ENCODE measurements at regions not wholly inside any gene's neighbourhood (a gene's known extent, or its start where the extent isn't known, plus 50 kb on each side); places are given as distances from the start of the nearest gene placed in this dataset.

DNA sequence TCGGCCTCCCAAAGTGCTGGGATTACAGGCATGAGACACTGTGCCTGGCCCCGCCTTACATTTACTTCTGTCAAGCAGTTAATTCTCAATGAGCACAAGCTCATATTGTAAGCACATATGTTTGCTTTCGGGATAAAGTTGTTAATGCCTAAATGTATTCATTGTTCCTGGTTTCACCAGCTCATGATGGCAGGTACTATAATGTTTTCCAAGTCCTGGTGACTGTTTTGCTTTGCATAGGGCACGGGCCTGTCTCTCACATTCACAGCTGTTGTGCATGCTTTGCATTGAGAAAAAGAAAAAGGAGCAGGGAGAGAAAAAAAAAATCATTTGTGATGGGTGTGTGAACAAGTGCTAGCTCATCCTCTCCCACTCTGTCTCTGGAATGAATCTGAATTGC is 661.2 kb upstream of the TENM3 start:
- DNase-seq = no peak

DNA sequence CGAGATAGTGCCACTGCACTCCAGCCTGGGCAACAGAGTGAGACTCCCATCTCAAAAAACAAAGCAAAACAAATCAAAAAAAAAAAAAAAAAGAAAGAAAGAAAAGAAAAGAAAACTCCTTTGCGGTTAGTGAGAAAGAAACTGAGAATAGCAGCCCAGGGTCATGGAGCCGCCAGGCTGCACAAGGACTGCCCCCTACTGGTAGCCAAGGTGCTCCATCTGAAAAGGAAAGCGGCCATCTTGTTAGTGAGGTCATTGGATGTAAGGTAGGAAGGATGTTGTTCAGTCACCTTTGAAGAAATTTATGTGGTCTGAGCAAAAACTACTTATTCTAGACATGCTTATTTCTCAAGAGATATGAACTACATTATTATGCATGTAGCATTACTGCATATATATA is 660.6 kb upstream of the TENM3 start:
- DNase-seq = no peak

DNA sequence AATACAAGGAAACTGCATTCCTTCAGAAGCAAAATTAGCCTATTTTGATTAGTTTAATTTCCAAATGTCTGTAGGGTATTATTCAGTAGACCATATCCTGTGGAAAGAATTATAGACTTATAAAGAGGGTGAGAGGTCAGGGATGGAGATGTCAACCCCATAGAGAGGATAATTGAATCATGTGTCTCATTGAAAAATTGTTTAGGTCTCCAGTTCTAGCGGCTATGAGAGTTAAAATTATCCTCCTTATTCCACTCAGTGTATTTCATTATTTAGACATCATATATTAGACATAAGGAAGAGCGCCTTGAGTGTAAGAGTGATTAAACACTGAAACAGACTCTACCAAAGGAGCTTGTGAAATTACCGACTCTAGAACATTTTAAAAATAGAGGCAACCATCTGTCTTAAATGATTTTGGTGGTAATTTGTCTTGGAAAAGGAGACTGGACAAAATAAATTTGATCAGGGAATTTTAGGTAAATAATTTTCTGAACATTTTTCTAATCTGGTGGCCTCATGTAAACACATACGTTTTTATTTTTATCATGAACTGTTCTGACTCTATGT is 654.4 kb upstream of the TENM3 start:
- no peak for DNase-seq

DNA sequence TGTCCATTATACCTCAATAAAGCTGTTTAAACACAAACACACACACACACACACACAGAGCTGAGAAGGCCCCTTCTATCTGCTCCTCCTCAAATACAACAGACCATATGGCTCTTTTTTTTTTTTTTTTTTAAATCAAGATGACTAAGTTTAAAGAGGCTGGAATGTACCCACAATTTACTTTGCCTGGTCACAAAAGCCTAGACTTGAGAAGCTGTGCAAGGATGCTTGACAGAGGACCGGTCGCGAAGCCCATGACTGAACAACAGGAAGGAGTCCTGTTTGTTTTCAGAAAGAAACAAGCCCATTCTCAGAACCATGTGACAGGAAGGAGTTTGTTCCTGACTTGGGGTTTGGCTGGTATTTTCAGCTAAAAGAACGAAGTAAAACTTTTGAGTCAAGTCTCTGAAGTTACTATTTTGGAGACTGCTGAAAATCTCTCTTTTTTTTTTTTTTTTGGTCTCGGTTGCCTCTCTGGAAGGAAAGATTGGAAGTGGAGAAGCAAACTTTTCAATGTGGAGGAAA is 650.9 kb upstream of the TENM3 start:
- DNase-seq = no peak

DNA sequence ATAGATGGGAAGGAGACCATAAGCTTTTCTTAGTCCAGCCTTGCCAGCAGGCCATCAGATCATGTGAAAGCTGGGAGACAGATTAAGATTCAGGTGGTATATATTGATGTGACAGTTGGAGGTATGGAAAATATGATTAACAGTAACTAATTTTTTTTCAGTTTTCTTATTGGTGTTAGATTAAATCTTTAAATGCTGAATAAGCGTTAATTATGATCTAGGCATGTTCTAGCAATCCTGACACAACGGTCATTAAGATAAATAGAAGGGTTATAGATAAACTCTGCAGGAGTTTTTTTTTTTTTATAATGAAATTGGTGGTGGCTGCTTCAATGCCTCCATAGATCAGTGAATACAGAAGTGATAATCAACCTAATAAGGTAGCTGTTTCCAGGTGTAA is 649.5 kb upstream of the TENM3 start:
- DNase-seq = no peak

DNA sequence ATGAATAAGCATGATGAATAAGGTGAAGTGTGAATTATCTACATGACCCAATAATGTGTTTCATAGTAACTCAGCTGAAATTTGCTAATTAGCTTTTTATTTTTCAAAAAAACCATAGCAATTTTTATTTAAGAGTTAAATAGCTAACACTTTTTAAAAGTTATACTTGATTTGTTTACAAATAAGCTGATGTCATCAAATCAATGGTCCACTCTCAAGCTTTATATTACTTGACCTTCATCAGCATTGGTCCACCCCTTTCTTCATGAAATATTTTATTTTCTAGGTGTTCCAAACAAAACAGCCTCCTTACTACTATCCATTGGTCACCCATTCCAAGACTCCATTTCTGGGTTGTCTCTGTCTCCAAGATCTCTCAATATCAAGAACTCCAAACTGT is 649.0 kb upstream of the TENM3 start:
- DNase-seq = no peak

DNA sequence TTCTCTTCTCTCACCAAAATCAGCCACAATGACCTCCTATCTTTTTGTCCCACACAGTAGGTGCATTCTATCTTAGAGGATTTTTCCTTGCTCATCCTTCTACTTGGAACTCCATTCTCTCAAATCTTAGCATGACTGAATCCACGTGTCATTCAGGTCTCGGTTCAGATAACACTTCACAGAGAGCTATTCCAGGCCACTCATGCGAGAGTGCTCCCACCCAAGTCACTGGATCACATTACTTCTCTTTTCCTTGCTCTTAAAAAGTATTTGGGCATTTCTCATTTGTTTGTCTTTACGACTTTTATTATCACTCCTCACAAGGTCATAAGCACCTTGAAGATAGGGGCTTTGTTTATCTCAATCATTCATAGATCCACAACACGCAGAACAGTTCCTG is 647.5 kb upstream of the TENM3 start:
- no peak for DNase-seq

DNA sequence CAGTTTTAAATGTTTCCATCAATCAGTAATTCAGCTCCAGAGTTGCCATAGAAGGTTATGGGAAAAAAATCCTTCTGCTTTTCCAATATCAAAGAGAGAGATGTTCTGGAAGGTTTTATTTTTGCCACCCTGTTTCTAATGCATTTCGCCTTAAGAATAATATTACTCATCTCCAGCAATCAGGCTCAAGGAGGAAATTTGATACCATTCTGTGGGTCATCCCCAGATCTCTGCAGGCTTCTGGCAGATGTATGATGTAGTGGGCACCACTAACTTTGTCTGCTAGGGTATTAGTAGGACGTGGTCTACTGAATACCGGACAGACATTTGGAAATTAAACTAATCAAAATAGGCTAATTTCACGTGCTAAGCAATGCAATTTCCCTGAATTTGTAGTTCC is 645.4 kb upstream of the TENM3 start:
- no peak for DNase-seq

DNA sequence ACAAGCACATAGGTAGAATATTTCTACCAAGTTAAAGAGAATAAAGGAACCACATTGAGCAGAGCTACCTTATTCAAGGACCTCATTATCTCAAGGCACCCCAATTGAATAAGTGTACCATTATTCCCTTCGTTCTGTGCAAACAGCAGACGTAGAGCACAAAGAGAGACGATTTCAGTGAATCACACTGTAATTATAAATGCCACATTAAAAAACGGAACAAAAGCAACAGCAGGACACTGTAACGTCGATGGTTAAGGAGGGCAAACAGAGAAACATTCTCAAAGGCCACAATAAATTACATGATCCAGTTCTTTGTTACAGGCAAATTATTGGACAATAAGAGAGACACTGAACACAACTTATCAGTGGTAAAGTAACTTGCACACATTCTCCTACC is 644.1 kb upstream of the TENM3 start:
- DNase-seq = no peak

DNA sequence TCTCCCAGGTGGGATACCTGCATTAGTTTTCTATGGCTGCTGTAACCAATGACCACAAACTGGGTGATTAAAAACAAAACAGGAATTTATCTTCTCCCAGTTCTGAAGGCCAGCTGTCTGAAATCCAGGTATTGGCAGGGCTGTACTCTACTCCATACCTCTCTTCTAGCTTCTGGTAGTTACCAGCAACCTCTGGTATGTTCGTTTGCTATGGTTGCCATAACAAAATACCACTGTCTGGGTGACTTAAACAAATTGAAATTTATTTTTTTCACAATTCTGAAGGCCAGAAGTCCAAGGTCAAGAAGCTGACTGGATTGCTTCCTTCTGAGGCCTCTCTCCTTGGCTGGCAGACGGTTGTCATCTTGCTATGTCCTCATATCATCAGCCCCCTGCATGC is 642.1 kb upstream of the TENM3 start:
- DNase-seq = no peak

DNA sequence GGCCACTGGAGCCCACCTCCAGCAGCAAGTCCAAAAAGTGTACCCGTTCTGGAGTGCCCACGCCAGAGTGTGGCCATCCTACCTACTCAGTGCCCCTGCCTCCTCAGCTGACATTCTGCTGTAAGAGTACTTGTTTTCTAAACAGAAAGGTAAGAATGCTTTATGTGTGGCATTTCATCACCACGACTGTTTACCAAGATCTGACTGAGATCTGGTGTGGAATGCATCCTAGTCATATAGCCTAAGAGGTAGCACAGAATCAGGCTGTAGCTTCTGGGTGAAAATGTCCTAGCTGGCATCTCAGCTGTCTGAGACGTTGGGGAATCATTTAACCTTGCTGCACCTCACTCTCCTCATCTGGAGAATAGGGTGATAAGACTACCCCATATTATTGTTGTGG is 638.7 kb upstream of the TENM3 start:
- DNase-seq = no peak

DNA sequence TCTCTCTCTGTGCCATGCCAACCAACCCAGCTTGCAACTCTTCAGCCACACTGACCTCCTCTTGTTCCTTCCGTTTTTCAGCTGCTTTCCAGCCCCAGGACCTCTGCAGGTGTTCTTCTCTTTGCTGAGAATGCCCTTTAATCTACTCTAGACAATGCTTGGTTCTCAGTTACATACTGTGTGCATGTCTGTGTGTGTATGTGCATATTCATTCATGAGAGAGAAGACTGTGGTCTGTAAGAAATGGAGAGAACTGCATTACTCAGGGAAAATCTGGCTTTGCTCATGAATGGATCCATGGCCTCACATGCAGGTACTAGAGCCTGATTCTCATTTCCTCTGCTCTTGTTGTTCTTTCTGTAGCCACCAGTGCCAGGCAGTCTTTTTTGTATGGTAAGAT is 636.9 kb upstream of the TENM3 start:
- DNase-seq = no peak

DNA sequence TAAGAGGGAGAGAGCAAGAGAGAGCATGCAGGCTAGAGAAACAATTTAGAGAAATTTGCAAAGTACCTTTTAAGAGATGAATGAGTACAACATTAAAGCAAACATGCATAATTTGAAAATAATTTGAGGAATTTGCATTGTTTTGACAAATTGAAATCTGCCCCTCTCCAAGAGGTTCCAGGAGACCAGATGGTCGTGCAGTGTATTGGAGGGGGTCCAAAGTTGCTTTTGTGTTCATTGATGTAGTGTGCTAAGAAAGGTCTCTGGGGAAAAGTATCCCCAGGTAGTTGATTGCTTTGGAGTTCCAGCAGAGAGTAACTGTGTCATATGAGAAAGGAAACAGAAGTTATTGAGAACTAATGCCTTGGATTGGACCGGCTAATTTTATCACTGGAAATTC is 635.0 kb upstream of the TENM3 start:
- DNase-seq = no peak

DNA sequence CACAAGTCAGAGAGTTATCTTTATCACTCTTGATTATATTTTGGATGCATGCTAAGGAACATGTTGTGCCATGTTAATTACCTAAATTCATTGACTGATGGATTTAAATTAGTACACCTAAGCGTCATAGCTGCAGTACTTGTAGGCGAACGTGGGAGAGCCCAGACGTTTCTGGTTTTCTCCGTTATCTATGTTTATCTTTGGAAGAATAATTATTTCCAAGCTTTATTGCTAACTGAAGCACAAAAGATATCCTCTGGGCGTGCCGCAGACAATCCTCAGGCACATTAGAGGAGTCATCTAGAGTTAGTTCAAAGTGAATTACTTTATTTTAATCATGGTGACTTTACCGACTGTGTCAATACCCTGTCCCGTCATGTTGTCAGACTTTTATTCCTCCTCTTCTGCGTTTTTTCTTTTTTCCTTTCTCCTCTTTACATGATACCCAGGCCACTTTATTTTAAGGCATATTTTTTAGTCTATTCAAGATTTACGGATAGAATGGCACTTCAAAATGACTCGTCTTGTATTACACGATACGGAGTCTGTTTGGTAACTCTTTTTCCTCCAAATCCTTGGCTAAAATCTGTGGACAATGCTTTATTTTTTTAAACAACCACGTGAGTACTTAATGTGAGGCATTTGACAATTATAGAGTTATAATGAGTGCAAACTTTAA is 632.0 kb upstream of the TENM3 start:
- no peak for DNase-seq

DNA sequence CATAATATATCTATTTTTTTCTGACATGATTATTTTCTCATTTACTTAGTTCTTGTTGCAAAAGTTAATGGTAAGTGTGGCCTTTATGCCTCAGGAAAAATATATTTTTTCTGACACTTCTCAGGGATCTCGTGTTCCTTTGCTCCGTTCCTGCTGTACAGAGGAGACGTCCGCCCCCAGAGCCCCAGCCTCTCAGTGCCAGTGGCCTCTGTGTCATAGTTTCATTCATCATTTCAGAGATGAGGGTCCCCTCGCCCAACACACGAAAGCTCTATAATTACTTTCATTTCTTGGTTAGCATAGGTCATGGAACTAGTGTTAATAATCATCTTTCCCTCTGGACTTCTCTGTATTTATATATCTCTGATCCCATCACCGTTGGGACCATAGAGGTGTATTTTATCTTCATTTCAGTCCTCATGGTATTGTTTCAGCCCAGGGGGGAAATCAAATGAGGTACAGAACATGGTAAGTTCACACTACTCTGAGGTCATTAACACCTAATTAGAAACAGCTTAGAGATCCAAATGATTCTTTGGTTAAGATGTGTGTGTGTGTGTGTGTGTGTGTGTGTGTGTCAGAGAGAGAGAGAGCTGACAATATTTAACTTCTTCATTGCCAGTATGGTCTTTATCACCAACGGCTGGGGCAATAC is 631.1 kb upstream of the TENM3 start:
- no peak for DNase-seq

DNA sequence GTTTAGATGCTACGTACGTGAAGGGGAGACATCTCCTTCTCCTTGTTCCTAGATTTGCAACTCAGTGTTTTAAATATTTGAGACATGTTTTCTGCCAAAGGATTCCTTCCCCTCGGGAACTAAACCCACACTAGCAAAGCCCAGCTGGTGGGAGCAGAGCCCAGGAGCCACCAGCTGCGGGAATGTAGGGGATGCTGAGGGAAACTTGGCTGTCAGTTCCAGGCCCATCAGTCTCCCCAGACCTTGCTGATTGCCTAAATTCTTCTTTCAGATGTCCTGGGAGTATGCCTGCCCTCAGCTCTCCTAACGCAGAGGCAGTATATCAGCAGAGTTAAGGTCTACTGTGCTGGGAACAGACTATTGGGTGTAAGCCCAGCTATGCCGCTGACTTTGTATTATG is 630.0 kb upstream of the TENM3 start:
- DNase-seq = no peak

DNA sequence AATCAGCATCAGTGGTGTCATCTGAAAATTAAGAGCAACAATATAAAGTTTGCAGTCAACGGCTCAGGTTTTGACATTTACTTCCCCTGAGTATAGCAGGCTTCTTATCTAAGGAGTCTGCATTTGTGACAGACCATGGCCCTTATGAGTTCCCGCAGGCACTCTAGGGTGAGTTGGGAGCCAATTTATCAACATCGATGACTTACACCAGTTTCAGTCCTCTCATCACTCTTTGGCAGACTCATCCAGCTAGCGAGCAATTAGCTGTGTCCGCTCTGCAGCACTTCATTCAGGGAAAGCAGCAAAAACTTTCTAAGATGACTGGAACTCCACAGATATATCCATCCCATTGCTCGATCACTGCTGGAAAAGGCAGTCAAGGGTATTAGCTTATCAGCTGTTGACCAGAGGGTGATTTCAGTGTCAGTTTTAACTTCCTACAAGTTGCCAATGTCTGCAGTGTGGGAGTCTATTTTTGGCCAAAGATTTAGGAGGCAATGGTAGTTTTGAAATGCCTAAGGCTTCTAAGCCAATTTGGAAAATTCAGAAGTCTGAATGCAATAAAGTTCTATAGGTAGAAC is 625.1 kb upstream of the TENM3 start:
- DNase-seq = no peak

DNA sequence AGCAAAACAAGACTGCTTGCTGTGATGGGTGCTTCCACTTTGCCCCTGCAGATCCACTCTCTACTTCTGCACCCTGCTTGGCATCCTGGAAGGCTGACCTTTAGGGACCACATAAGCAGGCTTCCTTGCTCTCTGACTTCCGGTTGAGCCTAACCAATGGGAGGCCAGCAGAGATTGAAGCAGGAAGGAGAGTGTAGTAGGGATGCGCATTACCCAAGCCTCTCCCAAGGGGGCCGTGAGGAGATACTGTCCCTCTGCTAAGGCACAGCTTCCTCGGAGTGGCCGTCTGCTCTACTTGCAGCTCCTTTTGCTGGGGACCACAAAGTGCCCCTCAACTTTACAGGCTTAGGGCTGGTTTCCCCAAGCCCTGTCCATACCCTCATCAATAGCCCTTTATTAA is 624.3 kb upstream of the TENM3 start:
- DNase-seq = no peak

DNA sequence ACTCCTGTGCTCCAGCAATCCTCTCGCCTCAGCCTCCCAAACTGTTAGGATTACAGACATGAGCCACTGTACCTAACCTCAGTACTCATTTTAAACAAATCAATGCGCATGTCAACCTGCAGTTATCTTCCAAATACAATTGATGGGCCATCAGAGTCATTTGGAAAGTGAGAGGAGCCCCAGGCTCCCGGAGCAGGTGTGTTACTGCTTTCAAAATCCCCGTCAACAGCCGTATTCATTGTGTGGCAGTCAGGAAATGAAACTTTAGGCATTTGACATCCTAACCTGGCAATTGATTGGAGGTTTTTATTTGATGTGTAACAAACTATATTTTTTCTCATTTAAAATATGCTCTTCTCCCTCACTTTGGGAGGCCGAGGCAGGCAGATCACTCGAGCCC is 623.6 kb upstream of the TENM3 start:
- no peak for DNase-seq

DNA sequence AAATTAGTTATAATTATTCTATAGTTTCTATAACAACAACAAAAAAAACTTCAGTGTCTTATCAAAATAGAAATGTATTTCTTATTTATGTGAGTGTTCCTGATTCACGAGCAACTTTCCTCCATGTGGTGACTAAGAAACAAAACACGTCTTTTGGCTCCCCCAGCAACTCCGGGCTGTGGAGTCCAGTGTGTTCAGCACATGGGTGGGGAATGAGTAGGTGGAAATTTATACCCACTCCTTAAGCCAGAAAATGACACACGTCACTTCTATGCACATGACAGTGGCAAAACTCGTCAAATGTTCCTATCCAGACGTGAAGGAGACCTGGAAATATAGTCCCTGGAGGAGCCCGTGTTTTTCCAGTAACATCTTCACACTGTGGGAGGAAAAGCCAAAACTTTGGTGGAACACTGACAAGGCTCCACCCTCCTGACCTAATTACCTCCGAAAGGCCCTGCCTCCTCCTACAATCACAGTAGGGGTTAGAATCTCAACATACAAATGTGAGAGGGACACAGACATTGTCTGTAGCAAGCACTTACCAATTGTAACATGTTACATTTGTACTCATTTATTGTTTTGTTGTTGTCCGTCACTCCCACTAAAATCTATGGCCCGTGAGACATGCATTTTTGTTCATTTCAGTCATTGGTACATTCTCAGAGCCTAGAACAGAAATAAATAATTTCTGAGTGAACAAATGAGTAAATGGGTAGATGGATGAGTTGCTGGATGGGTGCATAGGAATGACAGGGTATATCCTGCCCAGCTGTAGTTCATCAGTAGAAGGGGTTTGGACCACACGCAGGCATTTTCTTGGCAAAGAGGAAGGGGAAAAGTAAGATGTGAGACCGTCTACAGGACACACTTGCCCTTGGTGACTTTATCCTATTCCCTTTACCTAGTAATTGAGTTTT is 605.8 kb upstream of the TENM3 start:
- DNase-seq = no peak

DNA sequence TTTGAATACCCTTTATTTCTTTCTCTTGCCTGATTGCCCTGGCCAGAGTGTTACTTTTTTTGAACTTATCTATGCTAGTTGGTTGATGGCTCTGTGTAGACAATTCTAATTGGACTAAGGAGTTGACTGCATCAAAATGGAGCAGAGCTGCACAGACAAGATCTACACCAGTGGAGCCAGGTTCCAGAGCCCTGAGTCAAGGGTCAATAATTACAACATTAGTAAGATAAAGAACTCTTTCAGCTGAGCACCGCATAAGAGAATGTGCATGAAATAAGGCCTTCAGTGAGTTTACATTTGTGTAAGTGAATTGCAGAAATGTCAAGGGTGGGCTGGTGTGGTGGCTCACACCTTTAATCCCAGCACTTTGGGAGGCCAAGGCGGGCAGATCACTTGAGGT is 599.7 kb upstream of the TENM3 start:
- DNase-seq = no peak

DNA sequence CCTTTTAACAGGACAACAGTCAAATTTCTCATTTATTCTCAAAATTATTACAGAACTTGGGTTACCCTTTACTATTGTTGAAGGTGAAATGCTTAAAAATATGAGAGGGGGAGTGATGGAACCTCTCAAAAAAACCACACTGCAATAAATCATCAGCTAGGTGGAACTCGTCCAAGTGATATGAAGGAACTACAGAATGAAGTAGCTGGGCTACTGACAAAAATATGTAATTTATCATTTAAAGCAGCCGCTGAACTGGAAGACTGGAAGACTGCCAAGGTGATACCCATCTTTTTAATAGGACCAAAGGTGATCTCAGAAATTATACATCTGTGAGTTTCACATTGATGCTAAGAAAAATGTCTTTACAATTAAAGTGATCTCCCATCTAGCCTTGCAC is 597.7 kb upstream of the TENM3 start:
- no peak for DNase-seq

DNA sequence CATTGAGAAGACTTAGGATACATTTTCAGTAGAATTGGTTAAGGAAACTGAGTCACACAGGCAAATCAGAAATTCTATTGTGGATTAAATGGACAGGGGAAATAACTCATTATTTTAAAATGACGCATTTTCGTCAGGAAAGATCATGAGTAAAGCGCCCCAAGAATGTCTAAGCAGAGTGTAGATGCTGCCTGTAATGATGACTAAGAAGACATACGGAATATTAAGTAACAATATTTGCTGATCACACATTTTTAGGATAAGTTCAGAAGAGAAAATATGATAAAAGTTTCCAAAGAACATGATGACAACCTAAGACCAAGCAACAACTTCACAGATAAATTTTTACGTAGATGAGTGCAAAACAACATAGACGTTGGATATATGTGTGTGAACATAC is 596.3 kb upstream of the TENM3 start:
- no peak for DNase-seq
